Cardiac septum (tissue), 1 donor: ENCODE measurements at regions not wholly inside any gene's neighbourhood (a gene's known extent, or its start where the extent isn't known, plus 50 kb on each side); places are given as distances from the start of the nearest gene placed in this dataset.

Experiments used
- DNase-seq: peaks from one replicate; pipeline ENCODE4 v3.0.0-alpha.2; 2020; ENCODE audit warnings: low spot score
- intact Hi-C: fragments of 100-400 bp; cut with DNase I; formaldehyde crosslinking; loops from one replicate; pipeline ENCODE4 v1.14.0; 2022
- donor health status: DM: no; HTN: no; CAD: no.

DNA sequence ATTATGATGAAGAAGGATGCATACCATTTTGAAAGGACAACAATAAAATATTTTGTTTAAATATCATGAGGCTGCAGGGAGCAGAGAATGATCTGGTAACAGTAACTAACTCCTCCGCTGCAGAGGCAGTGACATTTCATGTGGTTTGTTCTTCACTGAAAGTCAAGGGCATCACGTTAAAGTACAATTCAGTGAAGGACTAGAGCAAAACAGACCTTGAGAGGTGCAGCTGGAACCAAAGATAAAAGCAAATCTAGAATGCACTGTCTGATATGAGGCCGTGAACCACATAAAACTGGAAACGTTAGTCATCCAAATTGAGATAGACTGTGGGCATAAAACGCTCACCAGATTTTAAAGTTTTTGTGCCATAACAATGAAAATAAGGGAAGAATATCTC lies 522.9 kb upstream of the TNP1 start:
- intact Hi-C loops, result loop anchor here (5.0 to 10.0 kb wide), 2 partner anchors 50 to 698 kb away; no protein-coding TSS in a partner anchor
- no peak for DNase-seq

DNA sequence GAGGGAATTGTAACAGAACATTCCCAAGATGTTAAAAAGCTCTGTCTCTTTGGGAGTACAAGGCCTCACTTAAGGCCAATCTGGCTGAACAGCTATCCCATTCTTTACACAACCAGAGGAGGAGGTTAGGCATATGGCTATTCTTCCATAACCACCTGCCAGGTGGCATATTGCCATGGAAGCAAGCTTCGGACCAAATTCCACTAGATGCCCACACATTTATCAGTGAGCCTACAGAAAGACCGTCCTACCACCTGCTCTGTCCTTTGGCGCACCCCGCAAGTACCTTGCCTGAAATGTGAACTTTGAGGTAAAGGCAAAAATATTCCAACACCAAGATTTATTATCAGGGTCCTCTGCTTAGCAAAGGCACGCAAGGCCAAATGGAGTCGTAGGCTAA lies 519.9 kb upstream of the TNP1 start:
- DNase-seq, result no peak
- intact Hi-C loops, result loop anchor here (5.0 to 10.0 kb wide), 2 partner anchors 48 to 695 kb away; no protein-coding TSS in a partner anchor

DNA sequence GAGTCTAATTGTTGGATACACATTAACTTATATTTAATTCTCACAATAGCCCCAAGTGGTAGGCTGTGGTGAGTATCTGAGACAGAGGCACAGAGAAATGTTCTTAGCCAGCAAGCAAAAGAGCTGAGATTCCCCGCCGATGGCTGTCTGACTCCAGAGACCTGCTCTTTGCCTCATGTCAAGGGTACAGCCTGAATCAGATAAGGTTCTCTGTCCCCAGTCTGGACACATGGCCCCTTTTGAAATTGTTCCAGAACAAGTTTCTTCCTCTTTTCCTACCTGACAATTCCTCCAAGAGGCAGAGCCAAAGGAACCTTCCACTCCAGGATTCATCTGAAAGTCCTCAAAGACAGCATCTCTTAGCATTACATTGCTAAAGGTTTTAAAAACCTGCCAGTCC lies 512.9 kb upstream of the TNP1 start:
- intact Hi-C loops, result no loop called here
- no peak for DNase-seq

DNA sequence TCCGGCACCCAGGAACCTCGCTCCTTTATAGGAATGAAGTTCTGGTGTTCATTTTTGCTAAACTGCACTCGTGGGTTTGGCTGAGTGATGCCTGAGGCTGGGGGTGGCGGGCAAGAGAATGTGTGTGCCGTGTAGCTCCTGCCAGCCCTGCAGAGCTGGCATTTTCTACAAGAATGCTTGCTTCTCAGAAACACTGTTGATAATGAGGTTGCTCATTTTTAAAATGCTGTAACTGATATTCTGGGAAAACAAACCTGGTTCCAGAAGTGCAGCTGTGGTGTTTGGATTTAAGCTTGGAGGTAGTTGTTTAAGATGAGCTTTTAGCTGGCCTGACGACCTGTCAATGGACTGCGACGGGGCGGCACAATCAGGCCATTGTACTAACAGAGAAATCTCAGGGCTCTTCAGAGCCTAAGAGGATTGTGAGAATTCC lies 511.9 kb upstream of the TNP1 start:
- intact Hi-C loops, result no loop called here
- DNase-seq, result no peak

DNA sequence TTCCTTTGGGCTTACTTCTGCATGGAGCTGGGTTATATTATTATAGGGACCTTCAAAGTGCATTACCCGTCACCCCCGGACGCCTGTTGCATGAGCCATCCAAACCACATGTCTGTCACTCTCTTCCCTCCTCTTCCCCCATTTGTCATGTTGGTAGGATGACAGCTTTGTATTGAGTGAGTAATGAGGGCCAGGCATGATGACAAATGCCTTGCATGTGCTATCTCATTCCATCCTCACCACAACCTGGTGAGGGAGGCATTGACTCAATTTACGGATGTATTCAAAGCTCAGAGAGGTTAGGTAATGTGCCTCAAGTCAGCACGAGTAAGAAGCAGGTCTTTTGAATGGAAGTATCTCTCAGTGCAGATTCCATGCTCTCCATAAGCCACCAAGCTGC lies 510.5 kb upstream of the TNP1 start:
- DNase-seq, result no peak
- intact Hi-C loops, result no loop called here

DNA sequence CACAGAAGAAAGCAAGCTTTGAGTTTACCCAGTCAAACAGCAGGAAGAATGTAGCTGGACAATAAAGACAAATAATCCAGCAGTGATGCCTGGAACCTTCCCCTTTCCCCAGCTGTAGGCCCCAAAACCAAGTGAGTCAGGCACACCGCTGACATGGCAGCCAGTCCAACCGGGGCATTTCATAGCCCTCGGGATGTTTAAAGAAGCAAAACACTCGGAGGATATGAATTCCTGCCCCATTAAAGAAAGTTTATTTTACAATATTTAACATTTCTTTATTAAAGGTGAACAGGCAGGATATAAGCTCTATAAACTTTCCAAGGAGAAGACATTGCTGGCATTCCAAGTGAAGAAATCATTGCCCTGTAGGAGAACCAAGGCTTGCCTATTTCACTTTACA lies 507.6 kb upstream of the TNP1 start:
- intact Hi-C loops, result loop anchor here (1.0 kb wide), 1 partner anchor 11 kb away; no protein-coding TSS in a partner anchor
- DNase-seq, result no peak

DNA sequence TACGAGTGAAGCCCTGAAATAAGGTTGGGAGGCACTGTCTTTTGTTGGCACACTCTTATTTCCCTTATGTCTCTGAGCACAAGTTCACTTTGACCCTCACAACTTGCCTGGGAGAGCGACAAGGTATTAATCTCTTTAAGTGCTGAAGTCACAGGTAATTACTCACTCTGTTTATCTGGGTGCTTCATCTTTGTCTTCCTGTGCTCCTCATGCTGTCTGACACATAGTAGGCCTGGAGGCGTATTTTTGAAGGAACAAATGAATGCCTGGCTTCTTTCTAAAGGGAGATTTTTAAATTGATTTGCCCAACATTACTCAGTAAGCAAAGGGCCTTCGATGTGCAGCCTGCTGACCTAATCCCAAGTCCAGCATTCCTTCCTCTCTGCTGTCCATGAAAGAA lies 507.1 kb upstream of the TNP1 start:
- no peak for DNase-seq
- intact Hi-C loops, result loop anchor here (1.0 kb wide), 1 partner anchor 11 kb away; no protein-coding TSS in a partner anchor

DNA sequence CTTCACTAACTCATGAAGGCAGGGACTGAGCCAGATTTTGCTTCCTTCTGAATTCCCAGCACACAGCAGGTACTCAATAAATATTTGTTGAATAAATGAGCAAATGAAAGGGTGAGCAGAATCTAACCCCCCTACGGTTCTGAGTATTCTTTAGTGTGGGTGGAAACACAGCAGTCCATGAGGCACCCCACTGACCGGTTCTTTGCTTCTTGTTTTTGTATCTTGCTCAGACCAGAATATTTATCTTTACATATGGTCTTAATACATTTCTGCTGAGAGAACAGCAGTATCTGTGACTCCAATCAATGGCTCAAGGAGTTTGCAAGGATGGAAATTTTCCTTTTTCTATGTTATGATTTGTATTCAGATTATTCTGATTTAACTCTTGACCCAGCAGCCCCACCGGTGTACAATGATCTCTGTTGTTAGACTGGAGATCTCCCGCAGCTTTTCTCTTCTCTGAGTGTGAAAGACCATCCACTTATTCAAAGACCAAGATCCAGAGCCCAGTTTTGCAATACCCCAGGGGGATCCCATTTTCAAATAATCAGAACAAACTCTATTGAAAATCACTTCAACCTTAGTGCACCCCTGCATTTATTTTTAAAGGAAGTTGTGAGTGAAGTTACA lies 506.5 kb upstream of the TNP1 start:
- DNase-seq, result no peak
- intact Hi-C loops, result no loop called here

DNA sequence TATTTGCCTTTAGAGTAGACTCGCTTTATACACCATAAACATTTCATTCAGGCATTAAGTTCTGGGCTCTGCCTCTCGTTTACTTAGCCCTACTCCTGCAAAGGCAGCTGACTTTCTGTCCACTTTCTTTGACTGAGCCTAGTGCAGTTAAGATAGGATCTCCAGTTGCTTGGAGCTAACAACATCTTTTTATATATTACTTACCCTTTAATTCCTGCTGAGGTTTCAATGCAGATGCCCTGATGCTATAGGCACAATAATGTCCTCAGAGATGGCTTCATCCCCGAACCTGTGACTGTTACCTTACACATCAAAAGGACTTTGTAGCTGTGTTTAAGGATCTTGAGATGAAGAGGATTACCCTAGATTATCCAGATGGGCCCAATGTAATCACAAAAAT lies 505.8 kb upstream of the TNP1 start:
- intact Hi-C loops, result no loop called here
- DNase-seq, result no peak

DNA sequence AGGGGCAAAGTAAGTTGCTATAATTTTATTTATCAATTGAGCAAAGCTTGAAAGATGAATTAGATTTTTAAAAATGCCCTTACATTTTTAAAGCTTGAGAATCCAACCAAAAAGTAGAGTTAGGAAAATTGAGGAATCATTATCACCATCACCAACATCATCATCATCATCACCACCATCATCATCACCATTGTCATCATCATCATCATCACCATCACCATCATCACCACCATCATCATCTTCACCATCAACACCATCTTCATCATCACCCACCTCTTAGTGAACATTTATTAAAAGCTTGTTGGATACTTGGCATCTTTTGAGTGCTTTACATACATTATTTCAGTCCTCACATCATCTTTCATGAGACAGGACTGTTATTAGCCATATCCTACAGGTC lies 504.4 kb upstream of the TNP1 start:
- intact Hi-C loops, result no loop called here
- DNase-seq, result no peak

DNA sequence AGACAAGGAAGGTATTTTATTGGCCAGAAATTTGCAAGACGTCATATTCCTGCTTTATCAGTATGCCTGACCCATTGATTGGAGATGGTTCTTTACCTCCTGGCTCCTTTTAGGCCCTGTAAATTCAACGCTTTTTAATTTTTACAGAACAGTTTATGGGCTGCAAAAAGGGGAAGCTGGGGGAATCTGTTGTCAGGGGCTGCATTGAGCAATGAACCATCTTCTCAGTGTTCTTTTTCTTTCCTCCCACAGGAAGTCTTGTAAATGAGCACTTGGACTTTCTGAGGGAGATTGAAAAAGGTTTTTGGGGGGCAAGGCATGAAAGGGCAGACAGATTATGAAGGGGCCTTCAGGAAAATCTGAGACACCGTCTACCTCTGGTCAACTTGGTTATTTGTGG lies 503.6 kb upstream of the TNP1 start:
- no peak for DNase-seq
- intact Hi-C loops, result no loop called here

DNA sequence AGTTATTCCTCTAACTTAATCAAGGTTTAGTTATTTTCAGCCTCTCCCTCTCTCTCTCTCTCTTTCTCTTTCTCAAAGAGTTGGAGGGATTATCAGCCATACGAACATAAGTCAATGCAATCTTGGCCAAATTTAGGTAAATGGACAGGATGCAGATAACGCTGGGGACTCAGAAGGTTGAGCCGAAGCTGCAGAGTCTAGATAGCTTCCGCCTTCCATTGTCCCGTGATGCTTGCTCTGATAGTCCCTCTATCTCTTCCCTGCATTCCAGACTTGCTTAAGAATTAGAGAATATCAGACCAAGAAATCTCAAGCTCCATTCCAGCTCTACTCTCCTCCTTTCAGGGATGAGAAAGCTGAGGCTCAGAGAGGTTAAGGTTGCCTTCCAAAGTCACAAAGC lies 502.8 kb upstream of the TNP1 start:
- intact Hi-C loops, result no loop called here
- DNase-seq, result no peak

DNA sequence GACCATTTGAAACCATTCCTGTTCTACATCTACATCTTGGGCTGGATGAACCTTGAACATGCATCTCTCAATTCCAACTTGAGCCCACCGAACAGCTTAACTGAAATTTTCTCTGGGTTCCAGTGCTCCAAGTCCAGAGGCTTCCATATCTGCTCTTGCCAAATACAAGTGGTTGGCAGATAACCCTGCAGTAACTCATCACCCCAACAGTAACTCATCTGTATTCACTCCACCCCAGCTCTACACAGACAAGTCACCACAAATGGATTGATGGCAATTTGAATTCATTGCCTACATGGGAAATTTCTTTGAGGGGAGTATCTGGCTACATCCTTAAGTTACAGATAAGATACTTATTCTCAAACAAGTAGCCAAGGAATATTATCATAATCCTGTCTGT lies 502.4 kb upstream of the TNP1 start:
- no peak for DNase-seq
- intact Hi-C loops, result no loop called here

DNA sequence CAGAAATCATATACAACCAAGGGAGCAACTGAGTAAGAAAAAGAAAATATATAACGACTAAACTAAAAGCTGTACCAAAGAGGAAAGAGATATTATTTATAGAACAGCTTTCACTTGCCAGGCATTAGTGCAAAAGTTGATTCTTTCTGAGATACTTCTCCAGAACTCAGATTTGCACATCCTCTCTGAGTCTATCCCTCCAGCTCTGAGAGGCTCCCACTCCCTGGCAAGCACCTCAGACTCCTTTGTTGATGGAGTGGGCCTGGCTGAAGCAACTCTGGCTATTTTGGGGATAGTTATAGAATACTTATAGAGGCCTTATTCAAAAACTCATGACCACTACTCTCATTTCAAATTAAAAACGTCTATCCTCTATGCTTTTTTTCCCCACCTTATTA lies 501.6 kb upstream of the TNP1 start:
- no peak for DNase-seq
- intact Hi-C loops, result no loop called here

DNA sequence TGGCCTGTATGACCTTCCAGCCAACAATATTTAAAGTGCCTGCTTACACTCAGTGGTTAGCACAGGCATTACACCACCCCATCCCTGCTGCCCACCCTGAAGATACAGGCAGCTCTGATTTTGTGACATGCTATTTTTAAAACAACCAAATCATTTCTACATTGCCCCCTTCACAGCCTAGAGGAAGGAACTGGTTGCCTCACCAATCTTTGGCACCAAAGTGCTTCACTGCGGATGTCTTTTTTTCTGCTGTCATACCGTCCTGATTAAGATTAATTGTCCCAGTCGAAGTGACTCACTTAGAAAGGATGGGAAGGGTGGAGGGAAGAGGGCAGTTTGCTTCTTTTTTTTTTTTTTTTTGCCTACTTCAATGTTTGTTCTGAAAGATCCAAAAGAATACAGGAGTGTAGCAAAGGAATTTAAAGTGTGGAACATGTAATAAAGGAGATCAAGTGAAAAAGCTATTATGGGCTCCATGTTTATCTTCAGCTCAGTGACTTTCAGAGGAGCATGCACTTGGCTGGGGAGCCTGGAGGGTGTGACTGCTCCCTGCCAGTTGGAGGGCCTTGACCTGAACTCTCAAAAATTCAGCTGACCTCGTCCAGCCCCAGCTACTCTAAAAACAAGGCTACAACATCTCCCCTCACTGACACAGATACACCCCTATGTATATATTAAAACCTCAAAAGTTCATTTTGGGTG lies 501.1 kb upstream of the TNP1 start:
- DNase-seq, result no peak
- intact Hi-C loops, result no loop called here

DNA sequence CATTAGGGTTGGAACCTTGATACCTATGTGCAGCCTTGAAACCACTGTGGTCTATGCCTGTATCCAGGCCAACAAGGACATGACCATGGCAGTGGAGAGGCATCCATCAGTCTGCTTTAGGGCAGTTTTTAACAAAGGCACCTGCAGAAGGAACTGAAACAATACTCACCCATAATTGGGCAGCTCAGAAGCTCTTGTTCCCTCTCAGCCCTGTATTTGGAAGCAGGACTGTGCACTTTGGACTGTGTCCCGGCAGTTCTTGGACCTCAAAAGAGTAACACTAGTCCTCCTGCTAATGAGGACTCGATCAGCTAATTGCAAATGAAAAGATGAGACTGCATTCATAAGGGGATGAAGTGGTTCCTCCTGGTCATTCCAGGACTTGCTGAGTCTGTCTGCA lies 500.2 kb upstream of the TNP1 start:
- DNase-seq, result no peak
- intact Hi-C loops, result no loop called here

DNA sequence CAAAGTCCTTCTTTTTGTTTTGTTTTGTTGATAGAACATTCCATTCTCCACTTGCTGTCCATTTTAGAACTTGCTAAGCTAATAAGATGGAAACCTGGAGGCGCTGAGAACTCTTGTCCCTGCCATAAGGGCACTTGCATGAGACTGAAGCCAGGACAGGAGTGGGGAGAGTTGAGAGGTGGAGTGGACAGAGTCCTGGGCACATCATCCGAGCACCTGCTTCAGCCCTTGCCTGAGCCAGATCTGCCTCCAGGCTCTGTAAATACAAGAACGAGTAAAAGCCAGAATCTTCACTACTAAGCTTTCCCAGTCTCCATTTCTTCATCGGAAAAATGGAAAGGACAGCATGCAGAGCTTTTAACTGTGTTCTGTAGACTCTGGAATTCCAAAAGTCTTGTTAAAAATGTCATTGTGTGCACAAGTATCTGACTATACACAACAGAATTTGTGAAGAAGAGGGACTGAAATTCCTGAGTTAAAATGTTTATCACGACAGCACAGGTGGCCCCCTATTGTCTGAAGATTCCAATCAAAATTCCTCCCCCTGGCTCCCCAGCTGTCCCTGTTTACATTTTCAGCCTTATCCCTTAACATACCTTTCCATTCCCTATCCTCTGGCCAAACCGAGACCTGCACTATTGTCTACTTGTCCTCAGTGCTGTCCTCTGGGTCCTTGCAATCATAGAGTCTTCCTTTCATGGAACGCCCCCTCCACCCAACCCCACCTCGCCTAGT lies 498.2 kb upstream of the TNP1 start:
- DNase-seq, result no peak
- intact Hi-C loops, result no loop called here

DNA sequence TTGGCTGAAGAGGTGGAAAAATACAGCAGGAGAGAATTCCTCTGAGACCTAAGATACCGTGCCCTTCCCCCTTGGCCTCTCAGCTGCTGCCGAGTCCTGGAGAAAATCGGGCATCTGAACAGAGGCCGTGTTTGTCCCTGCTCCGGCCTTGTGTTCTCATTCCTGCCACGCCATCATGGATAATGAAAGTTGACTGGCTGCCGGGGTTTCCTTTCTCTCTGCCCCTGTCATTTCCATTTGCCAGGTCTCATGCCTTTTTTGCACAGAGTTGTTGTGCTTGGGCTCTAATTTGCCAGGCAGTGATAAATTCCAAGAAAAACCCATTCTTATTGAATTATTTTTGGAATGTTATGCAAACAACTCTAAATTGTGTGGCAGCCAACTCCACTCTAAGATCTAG lies 496.9 kb upstream of the TNP1 start:
- intact Hi-C loops, result no loop called here
- DNase-seq, result no peak

DNA sequence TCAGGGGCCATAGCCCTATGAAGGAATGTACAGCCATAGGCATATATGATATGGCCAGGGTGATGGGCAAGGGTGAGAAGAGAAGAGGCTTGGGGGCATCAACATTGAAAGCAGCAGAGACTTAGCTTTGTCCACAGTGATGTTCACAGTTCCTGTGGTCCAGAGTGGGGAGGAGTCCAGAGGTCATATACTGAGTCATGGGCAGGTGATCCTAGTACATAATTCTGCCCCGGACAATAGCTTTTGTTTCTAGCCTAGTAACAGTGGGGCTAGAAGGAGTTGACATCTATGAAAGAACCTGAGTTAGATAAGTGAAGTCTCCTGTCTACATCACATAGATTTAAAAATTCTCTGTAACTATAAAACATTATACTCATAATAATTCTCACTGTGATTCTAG lies 496.3 kb upstream of the TNP1 start:
- intact Hi-C loops, result no loop called here
- no peak for DNase-seq

DNA sequence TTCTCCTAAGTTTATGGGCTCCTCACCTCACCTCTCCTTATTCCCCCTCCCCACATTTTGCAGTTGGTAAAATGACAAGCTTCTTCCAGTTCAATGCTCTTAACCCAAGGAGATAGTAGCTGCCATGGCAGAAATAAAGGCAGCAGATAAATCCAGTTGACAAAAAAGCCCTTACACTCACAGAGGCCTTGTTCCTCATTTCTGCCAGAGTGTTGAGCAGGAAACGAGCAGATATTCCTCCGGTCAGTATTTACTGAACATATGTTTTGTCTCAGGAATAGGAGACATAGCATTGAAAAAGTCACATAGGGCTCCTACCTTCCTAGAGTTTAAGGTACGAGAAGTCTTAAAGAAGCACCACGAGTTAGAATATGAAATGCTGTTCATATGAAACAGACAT lies 493.7 kb upstream of the TNP1 start:
- intact Hi-C loops, result no loop called here
- DNase-seq, result no peak

DNA sequence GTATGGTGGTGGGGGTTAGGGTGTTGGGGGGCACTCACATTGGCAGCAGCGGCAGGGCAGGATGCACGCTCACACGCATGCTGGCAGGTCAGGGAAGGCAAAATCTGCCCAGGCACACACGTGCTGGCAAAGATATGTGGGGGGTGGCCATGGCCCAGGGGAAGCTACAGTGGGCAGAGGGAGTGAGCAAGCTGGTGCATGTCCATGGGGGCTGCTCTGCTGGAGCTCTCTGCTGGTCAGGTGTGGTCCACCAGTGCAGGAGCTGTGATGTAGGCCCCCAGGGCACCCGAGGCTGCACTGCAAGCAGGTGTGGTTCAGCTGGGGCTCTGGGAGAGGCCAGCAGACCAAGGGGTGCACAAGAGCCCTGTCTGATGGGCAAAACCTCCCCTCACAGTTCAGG lies 491.5 kb upstream of the TNP1 start:
- DNase-seq, result no peak
- intact Hi-C loops, result no loop called here
